ENCODE measurements at regions not wholly inside any gene's neighbourhood (a gene's known extent, or its start where the extent isn't known, plus 50 kb on each side); places are given as distances from the start of the nearest gene placed in this dataset.

- no peak for DNase-seq (ENCODE audit: low read depth, low spot score)
These were observed 144.3 kb downstream of the MIS18A start for GRCh38 chr21:32134441-32135130.

DNA sequence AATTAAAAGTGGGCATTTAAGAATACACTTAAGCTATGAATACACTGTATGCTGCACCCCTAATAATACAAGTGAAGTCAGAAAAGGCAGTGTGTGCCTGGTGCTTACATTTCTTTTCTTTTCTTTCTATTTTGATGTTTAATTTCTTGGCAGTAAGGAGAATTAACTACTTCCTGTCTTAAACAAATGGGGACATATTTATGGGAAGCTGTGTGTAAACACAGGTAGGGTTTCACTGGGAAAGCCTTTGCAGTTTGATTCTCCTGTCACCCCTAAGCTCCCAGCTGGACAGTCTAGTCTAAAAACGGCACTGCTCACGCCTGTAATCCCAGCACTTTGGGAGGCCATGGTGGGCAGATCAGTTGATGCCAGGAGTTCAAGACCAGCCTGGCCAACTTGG, 146.0 kb downstream of the MIS18A start:
- DNase-seq (ENCODE audit: low read depth, low spot score) = no peak

DNA sequence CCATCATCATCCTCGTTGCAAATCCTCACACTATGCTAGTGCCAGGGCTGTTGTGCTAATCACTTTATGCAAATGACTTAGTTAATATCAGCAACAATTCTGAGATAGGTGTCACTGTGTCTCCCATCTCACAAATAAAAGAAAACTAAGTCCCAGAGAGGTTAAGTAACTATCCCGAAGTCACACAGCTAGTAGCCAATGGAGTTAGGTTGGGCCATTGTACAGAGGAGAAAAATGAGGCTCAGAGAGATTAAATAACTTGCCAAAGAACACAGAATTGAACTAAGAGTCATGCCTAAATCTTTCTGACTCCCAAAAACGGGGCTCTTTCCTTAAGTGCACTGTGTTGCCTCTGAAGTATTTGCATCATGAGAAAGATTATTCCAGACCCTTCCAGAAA, 146.4 kb downstream of the MIS18A start:
- no peak for DNase-seq (ENCODE audit: low read depth, low spot score)

- DNase-seq (ENCODE audit: low read depth, low spot score) = peak; percentile 26
These were observed 146.9 kb downstream of the MIS18A start for GRCh38 chr21:32131960-32132359.

- DNase-seq (ENCODE audit: low read depth, low spot score) = no peak
These were observed 147.7 kb downstream of the MIS18A start for GRCh38 chr21:32131164-32131563.

DNA sequence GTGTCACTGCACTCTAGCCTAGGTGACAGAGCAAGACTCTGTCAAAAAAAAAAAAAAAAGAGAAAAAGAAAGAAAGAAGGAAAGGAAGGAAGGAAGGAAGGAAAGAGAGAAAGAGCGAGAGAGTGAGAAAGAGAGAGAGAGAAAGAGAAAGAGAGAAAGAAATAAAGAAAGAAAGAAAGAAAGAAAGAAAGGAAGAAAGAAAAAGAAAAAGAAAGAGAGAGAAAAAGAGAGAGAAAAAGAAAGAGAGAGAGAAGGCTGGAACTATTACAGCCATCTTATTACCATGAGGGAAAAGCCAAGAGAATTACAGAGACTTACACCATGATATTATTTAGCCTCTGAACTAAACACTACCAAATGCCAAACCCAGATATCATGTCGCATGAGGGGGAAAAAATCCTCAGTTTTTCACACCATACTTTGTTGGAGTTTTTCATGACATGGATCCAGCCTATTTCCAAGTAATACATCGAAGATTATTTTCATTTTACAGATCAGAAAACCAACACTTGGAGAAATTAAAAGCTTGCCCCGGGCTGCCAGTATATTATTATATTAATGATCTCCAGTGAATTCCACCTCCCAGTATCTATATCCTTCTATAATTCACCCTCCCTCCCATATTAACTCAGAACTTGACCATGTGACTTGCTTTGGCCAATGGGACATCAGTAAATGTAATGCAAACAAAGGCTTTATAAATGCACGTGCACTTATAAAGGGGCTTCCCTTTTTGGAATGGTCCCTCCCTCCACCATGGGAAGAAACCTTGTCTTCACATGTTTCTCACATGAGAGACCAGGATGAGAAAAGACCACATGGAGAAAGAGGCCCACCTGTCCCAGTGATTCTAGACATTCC, 148.6 kb downstream of the MIS18A start:
- no peak for DNase-seq (ENCODE audit: low read depth, low spot score)

DNA sequence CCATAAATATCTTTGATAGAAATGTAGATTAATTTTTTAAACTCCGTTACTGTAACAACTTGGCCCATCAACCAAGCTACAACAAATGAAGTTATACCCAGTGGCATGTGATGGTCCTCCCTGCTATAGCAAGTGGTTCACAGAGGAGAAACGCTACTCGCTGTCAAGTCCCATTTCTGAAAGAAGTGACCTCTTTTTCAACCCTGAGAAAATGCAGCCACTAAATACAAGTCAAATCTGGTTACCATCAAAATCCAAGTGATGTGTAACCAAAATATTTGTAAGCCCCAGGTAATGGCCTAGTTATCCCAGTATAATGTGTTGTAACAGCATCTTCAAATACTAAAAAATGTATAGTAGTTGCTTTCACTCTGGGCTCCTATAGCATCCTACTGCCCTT, 151.8 kb downstream of the MIS18A start:
- no peak for DNase-seq (ENCODE audit: low read depth, low spot score)

DNA sequence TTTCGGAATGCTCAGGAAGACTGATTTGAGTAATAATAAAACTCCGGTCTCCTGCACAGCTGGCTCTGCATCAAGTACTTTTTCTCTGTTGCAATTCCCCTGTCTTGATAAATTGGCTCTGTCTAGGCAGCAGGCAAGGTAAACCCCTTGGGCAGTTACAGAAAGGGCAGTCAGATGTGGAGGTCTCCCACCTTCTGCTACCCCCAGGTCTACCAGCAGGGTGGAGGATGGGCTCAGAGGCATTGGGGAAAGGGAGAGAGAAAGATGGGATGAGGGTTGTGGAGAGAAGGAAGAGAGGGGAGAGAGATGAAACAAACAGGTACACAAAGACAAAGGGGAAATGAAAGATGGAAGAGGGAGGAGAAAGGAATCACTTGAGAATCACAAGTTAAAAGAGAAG, 156.8 kb downstream of the MIS18A start:
- no peak for DNase-seq (ENCODE audit: low read depth, low spot score)

GRCh38 chr21:32120230-32120629, 158.6 kb downstream of the MIS18A start:
- DNase-seq (ENCODE audit: low read depth, low spot score) = no peak

- no peak for DNase-seq (ENCODE audit: low read depth, low spot score)
These were observed 159.0 kb downstream of the MIS18A start for GRCh38 chr21:32119811-32120210.

DNA sequence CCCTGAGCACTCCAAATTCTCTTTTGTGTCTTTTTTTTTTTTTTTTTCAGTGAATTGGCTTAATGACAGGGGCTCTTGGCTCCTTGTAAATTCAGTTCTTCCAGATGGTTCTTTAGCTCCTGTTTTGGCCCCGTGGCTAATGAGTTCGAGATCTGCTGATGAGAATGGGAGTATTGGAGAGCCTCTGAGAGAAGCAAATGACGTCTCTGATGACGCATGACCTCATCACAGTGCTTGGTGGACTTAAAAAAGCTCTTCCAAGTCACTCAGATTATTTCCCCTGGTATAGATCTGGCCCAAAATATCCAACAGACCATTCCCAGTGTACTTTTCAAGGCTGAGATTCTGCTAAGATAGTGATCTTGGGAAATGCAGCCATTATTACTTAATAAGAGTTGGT, 159.5 kb downstream of the MIS18A start:
- no peak for DNase-seq (ENCODE audit: low read depth, low spot score)

DNA sequence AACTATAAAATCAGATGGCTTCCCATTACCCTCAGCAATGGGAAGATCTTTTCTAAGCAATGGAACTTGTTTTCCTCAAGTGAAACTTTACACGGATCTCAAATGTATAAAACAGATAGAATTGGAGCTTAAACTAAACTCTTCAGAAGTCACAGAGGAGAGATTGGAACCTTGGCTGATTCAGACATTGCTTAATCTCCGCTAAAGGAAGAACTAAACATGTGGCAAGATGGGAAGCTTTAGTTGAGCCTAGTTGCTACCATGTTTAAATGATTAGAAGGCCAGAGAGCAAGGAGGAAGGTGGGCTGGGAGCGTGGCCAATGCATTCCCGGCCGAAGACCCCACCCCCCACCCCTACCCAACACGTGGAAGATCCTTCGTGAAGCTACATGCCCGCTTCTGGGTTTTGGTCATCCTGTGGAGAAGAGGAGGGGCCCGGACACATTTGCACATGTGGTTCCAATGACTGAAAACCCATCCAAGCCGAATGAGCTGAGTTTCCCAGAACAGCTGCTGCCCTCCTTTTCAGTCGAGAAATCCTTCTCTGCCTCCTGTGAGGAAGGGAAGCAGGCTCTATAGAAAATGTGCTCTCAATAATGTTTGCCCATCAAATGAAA, 164.3 kb downstream of the MIS18A start:
- no peak for DNase-seq (ENCODE audit: low read depth, low spot score)

GRCh38 chr21:32113486-32113885, 165.4 kb downstream of the MIS18A start:
- DNase-seq (ENCODE audit: low read depth, low spot score) = no peak

- no peak for DNase-seq (ENCODE audit: low read depth, low spot score)
These were observed 166.7 kb downstream of the MIS18A start for GRCh38 chr21:32112195-32112594.

GRCh38 chr21:32108566-32108965, 170.3 kb downstream of the MIS18A start:
- DNase-seq (ENCODE audit: low read depth, low spot score) = no peak

DNA sequence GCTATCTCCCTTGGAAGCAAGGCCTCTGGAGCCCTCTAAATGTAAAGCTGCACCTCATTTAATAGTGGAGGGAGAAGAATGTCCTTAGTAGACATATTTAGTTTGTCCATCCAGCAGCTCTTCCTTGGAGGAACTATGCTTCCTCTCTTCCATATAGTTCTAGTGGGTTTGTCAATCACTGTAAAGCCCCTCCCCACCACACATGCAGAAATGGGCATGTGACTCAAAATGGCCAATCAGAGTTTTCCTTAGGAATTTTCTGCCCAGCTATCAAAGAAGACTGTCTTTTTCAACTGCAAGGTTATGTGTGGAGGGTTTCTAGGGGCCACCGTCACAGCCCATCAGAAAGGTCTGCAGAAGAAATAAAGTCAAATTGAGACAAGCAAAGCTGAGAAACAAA, 175.5 kb downstream of the MIS18A start:
- DNase-seq (ENCODE audit: low read depth, low spot score) = no peak

DNA sequence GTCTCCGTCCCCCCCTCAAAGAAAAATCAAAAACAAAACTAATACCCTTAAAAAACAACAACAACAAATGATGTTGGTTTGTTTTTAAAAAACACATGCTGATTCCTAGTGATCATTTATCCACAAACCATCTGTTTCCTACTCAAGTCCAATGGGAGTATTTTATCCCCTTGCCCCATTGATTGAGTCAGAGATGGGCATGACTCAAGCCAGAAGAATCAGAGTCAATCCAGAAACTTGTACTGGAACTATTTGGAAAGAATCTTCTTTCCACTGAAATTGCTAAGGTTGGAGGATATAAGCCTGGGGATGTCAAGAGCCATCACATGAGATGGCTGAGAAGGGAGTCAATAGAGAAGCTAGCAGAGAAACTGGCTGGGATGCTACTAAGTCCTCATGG, 176.4 kb downstream of the MIS18A start:
- DNase-seq (ENCODE audit: low read depth, low spot score) = no peak

- DNase-seq (ENCODE audit: low read depth, low spot score) = no peak
These were observed 177.6 kb downstream of the MIS18A start for GRCh38 chr21:32101277-32101676.

DNA sequence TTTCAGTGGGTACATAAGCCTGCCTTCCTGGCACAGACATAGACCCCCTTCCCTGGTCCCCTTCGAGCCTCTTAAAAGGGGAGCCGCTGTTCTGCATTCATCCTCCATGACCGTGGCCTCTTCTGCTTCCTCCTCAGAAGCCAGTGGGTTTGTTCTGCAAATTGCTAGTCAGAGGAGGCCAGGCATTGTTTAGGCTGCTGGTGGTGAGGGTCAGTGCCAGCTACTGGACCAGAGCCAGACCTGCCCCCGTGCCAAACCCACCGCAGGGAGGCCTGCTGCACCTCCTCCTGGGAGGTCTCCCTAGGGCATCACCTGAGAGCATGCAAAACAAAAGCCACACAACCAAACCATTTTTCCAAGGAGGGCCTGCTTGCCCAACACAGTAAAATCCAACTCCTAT, 178.4 kb downstream of the MIS18A start:
- no peak for DNase-seq (ENCODE audit: low read depth, low spot score)

DNA sequence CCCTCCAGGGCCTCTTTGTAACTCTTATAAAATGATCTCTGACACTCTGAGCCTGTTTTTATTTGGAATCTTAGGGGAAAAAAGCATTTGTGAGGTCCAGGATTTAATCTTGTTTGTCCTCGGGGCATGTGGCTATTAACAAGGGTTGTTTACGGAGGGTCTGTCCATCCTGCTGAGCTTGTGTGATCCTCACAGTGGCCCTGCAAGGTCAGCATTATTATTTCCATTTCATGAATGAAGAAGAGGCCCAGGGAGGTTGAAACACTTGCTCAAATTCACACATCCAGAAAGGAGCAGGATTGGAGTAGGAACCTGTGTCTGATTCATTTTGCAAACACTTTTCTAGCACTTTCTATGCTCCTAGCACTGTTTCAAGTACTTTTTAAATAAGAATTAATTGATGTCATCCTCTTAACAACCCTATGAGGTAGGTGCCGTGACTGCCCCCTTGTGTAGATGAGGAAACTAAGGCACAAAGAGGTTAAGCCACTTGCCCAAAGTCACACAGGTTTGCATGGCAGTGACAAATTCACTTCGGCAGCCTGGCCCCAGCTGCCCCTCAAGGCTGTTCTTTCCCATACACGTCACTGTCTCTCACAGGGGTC, 178.9 kb downstream of the MIS18A start:
- no peak for DNase-seq (ENCODE audit: low read depth, low spot score)

- DNase-seq (ENCODE audit: low read depth, low spot score) = no peak
These were observed 182.4 kb downstream of the MIS18A start for GRCh38 chr21:32096411-32096810.

GRCh38 chr21:32094804-32095203, 184.0 kb downstream of the MIS18A start:
- DNase-seq (ENCODE audit: low read depth, low spot score) = no peak
